A673 (cell line): ENCODE measurements at regions not wholly inside any gene's neighbourhood (a gene's known extent, or its start where the extent isn't known, plus 50 kb on each side); places are given as distances from the start of the nearest gene placed in this dataset.
"Not testable (repeated sequence)": the region's sequence is repeated elsewhere in the genome, so short reads cannot be mapped to it uniquely, and the experiment has no call there.

Experiments used
- CTCF ChIP-seq: fragments of 300-800, 200-600 bp; sonication (generic); conservative IDR thresholded peaks from 2 replicates; pipeline ENCODE4 v1.5.1; 2017; ENCODE audit warnings: low read depth, mild to moderate bottlenecking, antibody characterized with exemption, low read length, moderate library complexity, mixed read lengths
- EZH2 ChIP-seq: fragments of 200-600 bp; sonication (generic); IDR thresholded peaks from 2 replicates; pipeline ENCODE4 v1.6.1; 2017; ENCODE audit warnings: borderline replicate concordance, low read depth, mild to moderate bottlenecking, mixed read lengths, antibody characterized with exemption, low read length; ENCODE audit not compliant: poor library complexity, severe bottlenecking

- TF ChIP-seq CTCF, EZH2: not testable (repeated sequence)
Observed at GRCh38 chr21:9006553-9007323, 1514.6 kb upstream of the TPTE start.
